Common myeloid progenitor, CD34-positive (primary cell): ENCODE measurements at regions not wholly inside any gene's neighbourhood (a gene's known extent, or its start where the extent isn't known, plus 50 kb on each side); places are given as distances from the start of the nearest gene placed in this dataset.

Experiments
- CTCF ChIA-PET: fragments of 350-600 bp; sonication (Branson Sonifier 250); formaldehyde crosslinking; loops from one replicate; lab custom pipeline; 2021; ENCODE audit warnings: antibody characterized with exemption; lab: Charles Lee
- POLR2A ChIA-PET: fragments of 350-600 bp; sonication (Branson Sonifier 250); formaldehyde crosslinking; loops from one replicate; lab custom pipeline; 2021; ENCODE audit warnings: antibody characterized with exemption; lab: Charles Lee
- DNase-seq, 3 donors: peaks; one replicate each; pipeline versions ENCODE4 v3.0.0 to v3.0.0-alpha.2; 2013
- H3K27ac ChIP-seq, 2 experiments: 1 replicate in 1 of 2; 2 replicates in 1 of 2; pipeline ENCODE4 v1.7.0; 2013; ENCODE audit warnings: inconsistent platforms in 2 of 2, low read length in 2 of 2, mild to moderate bottlenecking in 2 of 2, low read depth in 1 of 2, moderate library complexity in 1 of 2; ENCODE audit not compliant: severe bottlenecking in 2 of 2, insufficient read depth in 1 of 2, poor library complexity in 1 of 2
- H3K27me3 ChIP-seq, 5 experiments: replicated peaks in 2 of 5; 1 replicate in 3 of 5; 2 replicates in 2 of 5; pipeline versions ENCODE4 v1.6.1 to v1.7.0; 2013; ENCODE audit warnings: low read length in 4 of 5, mild to moderate bottlenecking in 2 of 5, moderate library complexity in 2 of 5, inconsistent platforms in 1 of 5; ENCODE audit not compliant: insufficient read depth in 5 of 5, control insufficient read depth in 4 of 5
- H3K36me3 ChIP-seq, 4 experiments: 1 replicate in 2 of 4; 2 replicates in 2 of 4; pipeline versions ENCODE4 v1.6.1 to v1.7.0; 2013; ENCODE audit warnings: low read length in 3 of 4, control low read depth in 1 of 4, mild to moderate bottlenecking in 1 of 4; ENCODE audit not compliant: control insufficient read depth in 4 of 4, insufficient read depth in 4 of 4
- H3K4me1 ChIP-seq, 4 experiments: 1 replicate in 3 of 4; 2 replicates in 1 of 4; pipeline versions ENCODE4 v1.6.1 to v1.7.1; 2013; ENCODE audit warnings: low read length in 3 of 4, mild to moderate bottlenecking in 3 of 4, control low read depth in 1 of 4, inconsistent platforms in 1 of 4, moderate library complexity in 1 of 4; ENCODE audit not compliant: control insufficient read depth in 4 of 4, insufficient read depth in 4 of 4; ENCODE audit errors: control extremely low read depth in 1 of 4
- H3K4me3 ChIP-seq, 7 experiments: 1 replicate in 4 of 7; 2 replicates in 3 of 7; pipeline versions ENCODE4 v1.5.1 to v1.7.0; 2013; ENCODE audit warnings: mild to moderate bottlenecking in 7 of 7, low read length in 6 of 7, moderate library complexity in 6 of 7, inconsistent platforms in 2 of 7, low read depth in 2 of 7, control low read depth in 1 of 7; ENCODE audit not compliant: insufficient read depth in 4 of 7, control insufficient read depth in 1 of 7; ENCODE audit errors: extremely low read depth in 1 of 7
- H3K9me3 ChIP-seq, 5 experiments: 1 replicate in 4 of 5; 2 replicates in 1 of 5; pipeline versions ENCODE4 v1.6.1 to v1.7.1; 2013; ENCODE audit warnings: low read length in 4 of 5, mild to moderate bottlenecking in 2 of 5, inconsistent platforms in 1 of 5, low read depth in 1 of 5, moderate library complexity in 1 of 5; ENCODE audit not compliant: control insufficient read depth in 4 of 5, insufficient read depth in 2 of 5; ENCODE audit errors: control extremely low read depth in 1 of 5
- WGBS: methylation state at CpG from one replicate; pipeline ENCODE4 v1.1.5; 2013; ENCODE audit not compliant: insufficient coverage; 5-methylcytosine and 5-hydroxymethylcytosine counted together

- POLR2A ChIA-PET, result no interaction called here
- CTCF ChIA-PET, result interaction anchor here (1.1 to 2.2 kb wide), 2 partner anchors 209 to 212 kb away, joined by 4 to 7 read pairs; partner anchors contain the start of gene TNPO1
- H3K27me3 ChIP-seq, result peaks cover 0 to 2% (median 0%) of the 10 kb centered on the region in 5 experiments
- H3K36me3 ChIP-seq, result no peaks in the 10 kb centered on the region
- H3K4me3 ChIP-seq, result no peak overlapping the region
- no peak overlapping the region for H3K27ac ChIP-seq
- 100% methylated on average over 5 of the region's 8 CpGs for WGBS
- no peaks in the 10 kb centered on the region for H3K9me3 ChIP-seq
- DNase-seq, result no peak
- H3K4me1 ChIP-seq, result no peaks in the 10 kb centered on the region
These were observed 101.1 kb upstream of the ZNF366 start for GRCh38 chr5:72608297-72608696.

DNA sequence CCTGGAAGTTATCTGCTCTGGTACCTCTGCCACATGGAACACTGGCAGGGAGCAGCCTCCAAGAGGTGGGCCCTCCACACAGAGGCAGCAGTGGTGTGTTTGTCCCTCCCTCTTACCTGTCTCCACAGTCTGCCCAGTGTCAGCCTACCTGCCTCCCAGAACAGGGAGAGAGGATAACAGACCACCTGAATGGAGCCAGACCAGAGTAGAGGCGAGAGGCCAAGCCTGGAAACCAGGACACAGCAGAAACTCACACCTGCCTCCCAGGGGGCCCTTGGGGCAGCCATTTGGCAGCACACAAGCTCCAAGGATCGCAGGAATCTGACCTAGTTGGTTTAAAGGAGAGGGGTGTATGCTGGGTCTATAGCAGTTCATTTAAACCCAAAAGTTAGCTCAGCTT lies 100.2 kb upstream of the ZNF366 start:
- Histone ChIP-seq H3K27ac (no peak overlapping the region), H3K27me3 (peaks cover 0 to 2% (median 0%) of the 10 kb centered on the region in 5 experiments), H3K9me3 (no peaks in the 10 kb centered on the region), H3K4me1 (no peaks in the 10 kb centered on the region), H3K4me3 (no peak overlapping the region), H3K36me3 (no peaks in the 10 kb centered on the region)
- no peak for DNase-seq
- CTCF ChIA-PET, result interaction anchor here (1.1 to 2.2 kb wide), 2 partner anchors 210 to 213 kb away, joined by 4 to 7 read pairs; partner anchors contain the start of gene TNPO1
- POLR2A ChIA-PET, result no interaction called here
- no CpG with 5 or more reads among the region's 2 CpGs for WGBS

DNA sequence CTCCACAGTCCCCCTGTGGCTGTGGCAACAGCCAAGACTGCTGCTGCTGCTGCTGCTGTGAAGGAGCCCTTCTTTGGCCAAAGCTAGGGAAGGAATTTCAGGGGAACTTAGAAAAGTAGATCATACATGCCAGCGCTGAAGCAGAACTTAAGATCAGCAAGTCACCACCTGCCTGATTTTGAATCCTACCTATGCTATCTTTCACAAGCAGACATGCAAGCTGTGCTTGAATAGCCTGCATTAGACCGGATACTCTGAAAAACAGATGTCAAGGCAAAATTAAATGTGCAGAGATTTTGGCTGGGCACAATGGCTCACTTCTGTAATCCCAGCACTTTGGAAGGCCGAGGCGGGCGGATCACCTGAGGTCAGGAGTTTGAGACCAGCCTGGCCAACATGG lies 99.3 kb upstream of the ZNF366 start:
- ChIA-PET POLR2A (interaction anchor here (0.6 kb wide), 1 partner anchor 280 kb away, joined by 5 read pairs; no protein-coding TSS in a partner anchor), CTCF (no interaction called here)
- no peak for DNase-seq
- no peaks in the 10 kb centered on the region for H3K36me3 ChIP-seq
- H3K9me3 ChIP-seq, result peaks cover 0 to 4% (median 0%) of the 10 kb centered on the region in 5 experiments
- H3K27ac ChIP-seq, result no peak overlapping the region
- no peak overlapping the region for H3K4me3 ChIP-seq
- peaks cover 0 to 2% (median 0%) of the 10 kb centered on the region in 5 experiments for H3K27me3 ChIP-seq
- 100% methylated on average over 2 of the region's 5 CpGs for WGBS
- H3K4me1 ChIP-seq, result no peaks in the 10 kb centered on the region

DNA sequence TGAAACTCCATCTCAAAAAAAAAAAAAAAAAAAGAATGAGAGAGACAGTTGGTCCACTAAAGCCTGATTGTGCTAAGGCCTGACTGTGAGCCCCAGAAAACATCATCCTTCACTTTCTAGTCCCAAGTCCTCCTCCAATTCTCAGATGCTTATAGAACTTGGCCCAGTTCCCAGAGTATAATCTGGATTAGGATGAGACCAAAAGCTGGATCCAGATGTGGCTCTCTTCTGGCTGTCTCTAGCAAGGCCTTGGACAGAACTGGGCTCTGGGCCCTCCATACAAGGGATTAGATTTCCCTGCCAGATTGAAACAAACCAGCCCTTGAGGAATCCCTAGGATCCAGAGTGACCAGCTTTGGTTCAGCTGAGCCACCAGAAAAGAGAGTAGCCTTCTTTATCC lies 98.4 kb upstream of the ZNF366 start:
- CTCF ChIA-PET, result no interaction called here
- DNase-seq, result no peak
- Histone ChIP-seq H3K4me3 (no peak overlapping the region), H3K4me1 (no peaks in the 10 kb centered on the region), H3K36me3 (no peaks in the 10 kb centered on the region), H3K27ac (no peak overlapping the region), H3K27me3 (peaks cover 0 to 2% (median 0%) of the 10 kb centered on the region in 5 experiments), H3K9me3 (peaks cover 0 to 4% (median 0%) of the 10 kb centered on the region in 5 experiments)
- POLR2A ChIA-PET, result no interaction called here

GRCh38 chr5:72604798-72605154 lies 97.6 kb upstream of the ZNF366 start:
- ChIA-PET POLR2A (no interaction called here), CTCF (no interaction called here)
- Histone ChIP-seq H3K4me1 (no peaks in the 10 kb centered on the region), H3K36me3 (no peaks in the 10 kb centered on the region), H3K27ac (no peak overlapping the region), H3K4me3 (no peak overlapping the region), H3K27me3 (peaks cover 0 to 2% (median 0%) of the 10 kb centered on the region in 5 experiments), H3K9me3 (peaks cover 0 to 6% (median 0%) of the 10 kb centered on the region in 5 experiments)
- 90% methylated on average over 2 of the region's 2 CpGs for WGBS
- DNase-seq, result no peak

DNA sequence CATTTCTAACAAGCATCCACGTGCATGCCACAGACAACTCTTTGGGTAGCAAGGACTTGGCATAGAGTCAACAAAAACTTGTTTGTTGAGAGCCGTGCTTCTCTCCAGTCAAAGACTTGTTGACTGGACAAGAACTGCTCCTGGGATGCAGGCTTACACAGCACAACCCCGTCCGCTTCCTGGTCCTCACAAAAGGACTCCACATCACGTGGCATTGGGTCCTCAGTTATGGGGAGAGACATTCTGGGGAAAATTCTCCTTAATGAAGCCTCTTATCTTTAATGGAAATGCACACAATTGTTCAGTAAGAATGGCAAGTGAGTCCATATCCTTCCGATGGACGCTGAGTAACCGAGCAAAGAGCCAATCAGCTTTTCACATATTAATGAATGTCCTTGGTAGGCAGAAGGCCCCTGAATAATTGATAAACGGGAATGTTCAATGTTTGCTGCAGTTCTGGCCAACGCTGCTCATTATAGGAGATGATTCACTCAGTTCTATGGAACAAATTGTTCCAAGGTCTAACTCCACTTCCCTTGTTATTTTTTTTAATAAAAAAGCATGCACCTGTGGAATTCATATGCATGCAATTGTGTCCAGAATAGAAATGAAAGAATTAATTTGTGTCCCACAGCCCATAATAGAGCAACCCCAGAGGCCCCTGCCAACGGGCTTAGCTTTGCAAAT lies 97.0 kb upstream of the ZNF366 start:
- 98% methylated on average over 10 of the region's 11 CpGs for WGBS
- Histone ChIP-seq H3K36me3 (no peaks in the 10 kb centered on the region), H3K4me1 (no peaks in the 10 kb centered on the region), H3K4me3 (no peak overlapping the region), H3K27me3 (peaks cover 0 to 2% (median 0%) of the 10 kb centered on the region in 5 experiments), H3K9me3 (peaks cover 0 to 7% (median 0%) of the 10 kb centered on the region in 5 experiments), H3K27ac (no peak overlapping the region)
- ChIA-PET CTCF (no interaction called here), POLR2A (no interaction called here)
- no peak for DNase-seq
